GM12892 (cell line): ENCODE measurements at regions not wholly inside any gene's neighbourhood (a gene's known extent, or its start where the extent isn't known, plus 50 kb on each side); places are given as distances from the start of the nearest gene placed in this dataset.

Experiments
- POLR2AphosphoS5 ChIP-seq: IDR thresholded peaks from 2 replicates; pipeline ENCODE4 v1.6.1; 2011; ENCODE audit warnings: low read depth, low read length, control low read depth
- TAF1 ChIP-seq: IDR thresholded peaks from 2 replicates; pipeline ENCODE4 v1.6.1; 2011; ENCODE audit warnings: low read depth, mild to moderate bottlenecking, control low read depth, low read length, borderline replicate concordance

GRCh38 chr11:26931881-26932280 is 62.0 kb upstream of the FIBIN start:
- TF ChIP-seq POLR2AphosphoS5, result no peak
- no peak for TF ChIP-seq TAF1
